ENCODE measurements at regions not wholly inside any gene's neighbourhood (a gene's known extent, or its start where the extent isn't known, plus 50 kb on each side); places are given as distances from the start of the nearest gene placed in this dataset.

DNA sequence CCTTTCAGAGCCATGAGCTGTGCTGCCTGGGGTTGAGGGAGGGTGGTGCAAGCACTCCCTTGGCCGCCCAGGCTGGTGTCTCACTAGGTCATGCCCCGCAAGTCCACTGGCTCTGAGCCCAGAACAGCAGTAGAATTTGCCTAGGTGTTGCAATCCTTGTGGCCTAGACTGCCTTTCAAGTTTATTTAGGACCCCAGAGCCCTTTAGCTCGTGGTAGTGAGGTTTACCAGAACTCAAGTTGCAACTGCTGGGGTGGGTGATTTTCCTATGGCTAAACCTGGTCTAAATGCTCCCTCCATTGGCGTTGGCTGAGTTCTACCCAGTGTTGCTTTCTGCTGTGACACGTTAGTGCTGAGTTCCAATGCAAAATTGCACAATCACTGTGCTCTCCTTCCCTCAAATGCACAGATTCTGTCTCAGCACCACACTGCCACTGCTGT lies 287.2 kb downstream of the BCAT1 start:
- no peak for TF ChIP-seq EP300 (IDR thresholded peaks at IDR 0.05; ENCODE audit: borderline replicate concordance)
- no peak for TF ChIP-seq TEAD4 (IDR thresholded peaks at IDR 0.05)
- no peak for TF ChIP-seq NFIC (IDR thresholded peaks at IDR 0.05)
- TF ChIP-seq, protein P1, sequence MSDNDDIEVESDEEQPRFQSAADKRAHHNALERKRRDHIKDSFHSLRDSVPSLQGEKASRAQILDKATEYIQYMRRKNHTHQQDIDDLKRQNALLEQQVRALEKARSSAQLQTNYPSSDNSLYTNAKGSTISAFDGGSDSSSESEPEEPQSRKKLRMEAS (IDR thresholded peaks at IDR 0.05): no peak
- TF ChIP-seq, protein P2, sequence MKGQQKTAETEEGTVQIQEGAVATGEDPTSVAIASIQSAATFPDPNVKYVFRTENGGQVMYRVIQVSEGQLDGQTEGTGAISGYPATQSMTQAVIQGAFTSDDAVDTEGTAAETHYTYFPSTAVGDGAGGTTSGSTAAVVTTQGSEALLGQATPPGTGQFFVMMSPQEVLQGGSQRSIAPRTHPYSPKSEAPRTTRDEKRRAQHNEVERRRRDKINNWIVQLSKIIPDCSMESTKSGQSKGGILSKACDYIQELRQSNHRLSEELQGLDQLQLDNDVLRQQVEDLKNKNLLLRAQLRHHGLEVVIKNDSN (IDR thresholded peaks at IDR 0.05): no peak
- no peak for TF ChIP-seq CREB1 (IDR thresholded peaks at IDR 0.05; ENCODE audit: low read depth)
- no peak for TF ChIP-seq EGR1 (IDR thresholded peaks at IDR 0.05)
- TF ChIP-seq TAF1 (IDR thresholded peaks at IDR 0.05; ENCODE audit: low read depth): no peak
- TF ChIP-seq YY1 (IDR thresholded peaks at IDR 0.05; ENCODE audit: low read depth): no peak
- TF ChIP-seq RAD21 (IDR thresholded peaks at IDR 0.05; ENCODE audit: low read depth): no peak
- TF ChIP-seq, protein P3, sequence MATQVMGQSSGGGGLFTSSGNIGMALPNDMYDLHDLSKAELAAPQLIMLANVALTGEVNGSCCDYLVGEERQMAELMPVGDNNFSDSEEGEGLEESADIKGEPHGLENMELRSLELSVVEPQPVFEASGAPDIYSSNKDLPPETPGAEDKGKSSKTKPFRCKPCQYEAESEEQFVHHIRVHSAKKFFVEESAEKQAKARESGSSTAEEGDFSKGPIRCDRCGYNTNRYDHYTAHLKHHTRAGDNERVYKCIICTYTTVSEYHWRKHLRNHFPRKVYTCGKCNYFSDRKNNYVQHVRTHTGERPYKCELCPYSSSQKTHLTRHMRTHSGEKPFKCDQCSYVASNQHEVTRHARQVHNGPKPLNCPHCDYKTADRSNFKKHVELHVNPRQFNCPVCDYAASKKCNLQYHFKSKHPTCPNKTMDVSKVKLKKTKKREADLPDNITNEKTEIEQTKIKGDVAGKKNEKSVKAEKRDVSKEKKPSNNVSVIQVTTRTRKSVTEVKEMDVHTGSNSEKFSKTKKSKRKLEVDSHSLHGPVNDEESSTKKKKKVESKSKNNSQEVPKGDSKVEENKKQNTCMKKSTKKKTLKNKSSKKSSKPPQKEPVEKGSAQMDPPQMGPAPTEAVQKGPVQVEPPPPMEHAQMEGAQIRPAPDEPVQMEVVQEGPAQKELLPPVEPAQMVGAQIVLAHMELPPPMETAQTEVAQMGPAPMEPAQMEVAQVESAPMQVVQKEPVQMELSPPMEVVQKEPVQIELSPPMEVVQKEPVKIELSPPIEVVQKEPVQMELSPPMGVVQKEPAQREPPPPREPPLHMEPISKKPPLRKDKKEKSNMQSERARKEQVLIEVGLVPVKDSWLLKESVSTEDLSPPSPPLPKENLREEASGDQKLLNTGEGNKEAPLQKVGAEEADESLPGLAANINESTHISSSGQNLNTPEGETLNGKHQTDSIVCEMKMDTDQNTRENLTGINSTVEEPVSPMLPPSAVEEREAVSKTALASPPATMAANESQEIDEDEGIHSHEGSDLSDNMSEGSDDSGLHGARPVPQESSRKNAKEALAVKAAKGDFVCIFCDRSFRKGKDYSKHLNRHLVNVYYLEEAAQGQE (IDR thresholded peaks at IDR 0.05; ENCODE audit: low read depth): no peak

Measured in Ishikawa (cell line).